Astrocyte (in vitro differentiated cells and primary cell): ENCODE measurements at regions not wholly inside any gene's neighbourhood (a gene's known extent, or its start where the extent isn't known, plus 50 kb on each side); places are given as distances from the start of the nearest gene placed in this dataset.

Experiments
- DNase-seq: peaks from one replicate; pipeline ENCODE4 v3.0.0-alpha.2; 2010; ENCODE audit warnings: low read depth
- FAIRE-seq: peaks from 2 replicates; lab custom pipeline; 2011; peaks lifted over from hg19 to GRCh38; lab: Jason Lieb, UNC
- H2AFZ ChIP-seq: 2 replicates; pipeline ENCODE4 v1.6.0; 2012; ENCODE audit warnings: low read depth, low read length, inconsistent platforms
- H3K27ac ChIP-seq: 2 replicates; pipeline ENCODE4 v1.5.1; 2011; ENCODE audit warnings: low read depth, low read length, inconsistent platforms
- H3K27me3 ChIP-seq: 2 replicates; pipeline ENCODE4 v1.6.0; 2011; ENCODE audit warnings: low read length, inconsistent platforms; ENCODE audit not compliant: insufficient read depth
- H3K36me3 ChIP-seq: 2 replicates; pipeline ENCODE4 v1.5.1; 2011; ENCODE audit warnings: low read length, inconsistent platforms; ENCODE audit not compliant: insufficient read depth
- H3K4me1 ChIP-seq: 2 replicates; pipeline ENCODE4 v1.5.1; 2011; ENCODE audit warnings: low read length, inconsistent platforms; ENCODE audit not compliant: insufficient read depth
- H3K4me2 ChIP-seq: 2 replicates; pipeline ENCODE4 v1.6.0; 2012; ENCODE audit warnings: low read length, inconsistent platforms
- H3K4me3 ChIP-seq: 2 replicates; pipeline ENCODE4 v1.5.1; 2011; ENCODE audit warnings: low read depth, mild to moderate bottlenecking, low read length, inconsistent platforms; ENCODE audit not compliant: insufficient read depth
- H3K79me2 ChIP-seq: 2 replicates; pipeline ENCODE4 v1.6.0; 2012; ENCODE audit warnings: mild to moderate bottlenecking, low read length, inconsistent platforms; ENCODE audit not compliant: insufficient read depth
- H3K9ac ChIP-seq: 2 replicates; pipeline ENCODE4 v1.6.0; 2012; ENCODE audit warnings: mild to moderate bottlenecking, low read length, inconsistent platforms
- H3K9me3 ChIP-seq: 2 replicates; pipeline ENCODE4 v1.5.1; 2012; ENCODE audit warnings: low read depth, mild to moderate bottlenecking, low read length, inconsistent platforms; ENCODE audit not compliant: insufficient read depth
- H4K20me1 ChIP-seq: 2 replicates; pipeline ENCODE4 v1.6.0; 2012; ENCODE audit warnings: low read length, inconsistent platforms; ENCODE audit not compliant: insufficient read depth
- H3K27ac Mint-ChIP-seq: one replicate; pipeline ENCODE4 v1.8.0; 2021; ENCODE audit warnings: mild to moderate bottlenecking, mixed read lengths; ENCODE audit not compliant: unreplicated experiment
- H3K27me3 Mint-ChIP-seq: one replicate; pipeline ENCODE4 v1.8.0; 2021; ENCODE audit warnings: low read depth, mixed read lengths; ENCODE audit not compliant: unreplicated experiment
- H3K36me3 Mint-ChIP-seq: one replicate; pipeline ENCODE4 v1.8.0; 2021; ENCODE audit warnings: low read depth, mixed read lengths; ENCODE audit not compliant: unreplicated experiment
- H3K4me1 Mint-ChIP-seq: one replicate; pipeline ENCODE4 v1.8.0; 2021; ENCODE audit warnings: low read depth, mixed read lengths; ENCODE audit not compliant: unreplicated experiment
- H3K4me3 Mint-ChIP-seq: one replicate; pipeline ENCODE4 v1.8.0; 2021; ENCODE audit warnings: mild to moderate bottlenecking, moderate library complexity, mixed read lengths; ENCODE audit not compliant: unreplicated experiment
- H3K9me3 Mint-ChIP-seq: one replicate; pipeline ENCODE4 v1.8.0; 2021; ENCODE audit warnings: mild to moderate bottlenecking, mixed read lengths; ENCODE audit not compliant: unreplicated experiment
- EZH2 ChIP-seq: IDR thresholded peaks from 2 replicates; pipeline ENCODE4 v1.6.1; 2012; ENCODE audit warnings: mild to moderate bottlenecking, low read length, inconsistent platforms; ENCODE audit not compliant: insufficient read depth
- TF ChIP-seq, protein P1 (sequence below): IDR thresholded peaks from 2 replicates; pipeline ENCODE4 v1.5.1; 2011; ENCODE audit warnings: low read depth, mild to moderate bottlenecking, inconsistent platforms, low read length, moderate library complexity; ENCODE audit not compliant: insufficient read depth

DNA sequence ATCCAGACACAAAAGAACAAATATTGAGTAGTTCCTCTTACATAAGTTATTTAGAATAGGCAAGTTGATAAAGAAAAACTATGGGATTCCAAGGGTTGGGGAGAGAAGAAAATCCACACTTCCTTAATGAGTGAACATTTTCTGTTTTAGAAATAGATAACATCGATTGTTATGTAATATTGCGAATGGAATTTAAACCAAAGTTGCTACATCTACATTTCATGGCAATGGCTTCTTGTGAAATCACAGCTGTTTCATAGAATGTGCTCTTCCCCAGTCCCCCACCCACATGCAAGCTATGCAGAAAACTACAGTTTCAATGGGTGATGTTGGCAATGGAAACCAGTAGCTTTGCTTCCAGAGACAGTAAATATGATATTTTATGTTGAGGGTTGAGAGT is 1639.5 kb downstream of the SI start:
- no peak for DNase-seq
- H3K27me3 Mint-ChIP-seq, result no peaks in the 10 kb centered on the region
- H3K27ac Mint-ChIP-seq, result no peak overlapping the region
- FAIRE-seq, result no peak
- Histone ChIP-seq H3K79me2 (no peaks in the 10 kb centered on the region), H3K4me1 (no peaks in the 10 kb centered on the region), H4K20me1 (no peaks in the 10 kb centered on the region), H3K36me3 (no peaks in the 10 kb centered on the region), H3K4me2 (no peak overlapping the region), H3K27me3 (no peaks in the 10 kb centered on the region), H3K9me3 (no peaks in the 10 kb centered on the region), H2AFZ (no peak overlapping the region), H3K9ac (no peak overlapping the region), H3K4me3 (no peak overlapping the region), H3K27ac (no peak overlapping the region)
- H3K36me3 Mint-ChIP-seq, result no peaks in the 10 kb centered on the region
- no peak overlapping the region for H3K4me3 Mint-ChIP-seq
- H3K9me3 Mint-ChIP-seq, result no peaks in the 10 kb centered on the region
- no peaks in the 10 kb centered on the region for H3K4me1 Mint-ChIP-seq
- TF ChIP-seq EZH2, result no peak
- TF ChIP-seq, protein P1, sequence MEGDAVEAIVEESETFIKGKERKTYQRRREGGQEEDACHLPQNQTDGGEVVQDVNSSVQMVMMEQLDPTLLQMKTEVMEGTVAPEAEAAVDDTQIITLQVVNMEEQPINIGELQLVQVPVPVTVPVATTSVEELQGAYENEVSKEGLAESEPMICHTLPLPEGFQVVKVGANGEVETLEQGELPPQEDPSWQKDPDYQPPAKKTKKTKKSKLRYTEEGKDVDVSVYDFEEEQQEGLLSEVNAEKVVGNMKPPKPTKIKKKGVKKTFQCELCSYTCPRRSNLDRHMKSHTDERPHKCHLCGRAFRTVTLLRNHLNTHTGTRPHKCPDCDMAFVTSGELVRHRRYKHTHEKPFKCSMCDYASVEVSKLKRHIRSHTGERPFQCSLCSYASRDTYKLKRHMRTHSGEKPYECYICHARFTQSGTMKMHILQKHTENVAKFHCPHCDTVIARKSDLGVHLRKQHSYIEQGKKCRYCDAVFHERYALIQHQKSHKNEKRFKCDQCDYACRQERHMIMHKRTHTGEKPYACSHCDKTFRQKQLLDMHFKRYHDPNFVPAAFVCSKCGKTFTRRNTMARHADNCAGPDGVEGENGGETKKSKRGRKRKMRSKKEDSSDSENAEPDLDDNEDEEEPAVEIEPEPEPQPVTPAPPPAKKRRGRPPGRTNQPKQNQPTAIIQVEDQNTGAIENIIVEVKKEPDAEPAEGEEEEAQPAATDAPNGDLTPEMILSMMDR, result no peak

DNA sequence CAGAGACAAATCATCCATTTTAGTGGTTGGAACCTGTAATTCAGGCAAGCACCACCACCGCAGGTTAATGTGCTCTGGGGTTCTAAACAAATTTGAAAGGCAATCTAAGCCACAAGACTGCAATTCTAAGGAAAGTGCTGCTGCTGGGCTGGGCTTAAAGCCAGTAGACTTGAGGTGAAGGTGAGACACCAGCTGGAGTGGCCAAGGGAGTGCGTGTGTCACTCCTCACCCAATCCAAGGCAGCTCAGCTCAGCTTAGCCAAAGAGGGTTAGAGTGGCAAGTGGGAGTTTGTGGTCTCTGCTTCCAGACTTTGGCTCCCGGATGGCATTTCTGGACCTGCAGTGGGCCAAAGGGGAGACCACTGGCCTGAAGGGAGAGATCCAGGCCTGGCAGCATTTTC is 1655.6 kb downstream of the SI start:
- Mint-ChIP-seq H3K36me3 (no peaks in the 10 kb centered on the region), H3K4me3 (no peak overlapping the region), H3K4me1 (no peaks in the 10 kb centered on the region), H3K9me3 (no peaks in the 10 kb centered on the region), H3K27ac (no peak overlapping the region), H3K27me3 (no peaks in the 10 kb centered on the region)
- H3K79me2 ChIP-seq, result no peaks in the 10 kb centered on the region
- H3K27me3 ChIP-seq, result no peaks in the 10 kb centered on the region
- DNase-seq (no peak), FAIRE-seq (no peak)
- no peaks in the 10 kb centered on the region for H3K9me3 ChIP-seq
- H2AFZ ChIP-seq, result no peak overlapping the region
- H3K36me3 ChIP-seq, result no peaks in the 10 kb centered on the region
- no peak overlapping the region for H3K27ac ChIP-seq
- H3K4me3 ChIP-seq, result no peak overlapping the region
- no peak overlapping the region for H3K4me2 ChIP-seq
- H4K20me1 ChIP-seq, result no peaks in the 10 kb centered on the region
- no peak overlapping the region for H3K9ac ChIP-seq
- no peaks in the 10 kb centered on the region for H3K4me1 ChIP-seq
- TF ChIP-seq, protein P1, result no peak
- TF ChIP-seq EZH2, result no peak

DNA sequence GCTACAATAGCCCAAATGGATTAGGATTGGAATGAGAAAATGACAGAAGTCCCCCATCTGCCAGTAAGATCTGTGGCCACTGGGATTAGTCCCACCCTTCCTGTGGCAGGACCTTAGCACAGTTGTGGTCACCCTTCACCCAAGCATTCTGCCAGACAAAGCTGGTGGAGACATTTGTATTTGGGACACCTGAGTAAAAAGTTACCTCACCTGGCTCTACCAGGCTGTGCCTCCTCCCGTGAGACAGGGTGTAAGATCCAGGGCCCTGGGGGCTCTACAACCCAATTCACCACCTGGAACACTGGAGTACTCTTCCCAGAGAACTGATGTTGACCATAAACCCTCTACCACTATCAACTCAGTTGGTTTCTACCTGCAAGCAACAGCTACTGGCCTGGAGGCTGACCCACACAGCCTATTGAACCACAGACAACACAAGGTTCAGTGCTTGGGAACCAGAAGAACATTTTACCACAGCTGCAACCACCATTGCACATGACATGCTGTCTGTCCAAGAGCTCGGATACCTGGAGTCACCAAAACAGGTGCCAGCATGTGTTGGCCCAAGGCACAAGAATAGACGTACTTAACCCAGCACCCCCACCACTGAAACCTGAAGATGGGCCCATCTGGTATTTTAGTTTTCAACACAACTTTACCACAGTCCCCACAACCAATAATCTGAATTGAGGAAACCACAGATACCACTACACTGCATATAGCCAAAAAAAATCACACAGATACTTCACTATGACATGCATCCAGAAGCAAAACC is 1686.7 kb downstream of the SI start:
- Mint-ChIP-seq H3K4me1 (no peaks in the 10 kb centered on the region), H3K4me3 (no peak overlapping the region), H3K9me3 (no peaks in the 10 kb centered on the region), H3K27me3 (no peaks in the 10 kb centered on the region), H3K27ac (no peak overlapping the region), H3K36me3 (no peaks in the 10 kb centered on the region)
- no peaks in the 10 kb centered on the region for H3K4me1 ChIP-seq
- no peak overlapping the region for H2AFZ ChIP-seq
- no peak overlapping the region for H3K27ac ChIP-seq
- H3K27me3 ChIP-seq, result no peaks in the 10 kb centered on the region
- no peak overlapping the region for H3K9ac ChIP-seq
- FAIRE-seq, result no peak
- no peaks in the 10 kb centered on the region for H3K79me2 ChIP-seq
- DNase-seq, result no peak
- no peaks in the 10 kb centered on the region for H4K20me1 ChIP-seq
- H3K4me3 ChIP-seq, result no peak overlapping the region
- no peak overlapping the region for H3K4me2 ChIP-seq
- no peak for TF ChIP-seq EZH2
- TF ChIP-seq, protein P1, result no peak
- no peaks in the 10 kb centered on the region for H3K9me3 ChIP-seq
- no peaks in the 10 kb centered on the region for H3K36me3 ChIP-seq
